ENCODE measurements at regions not wholly inside any gene's neighbourhood (a gene's known extent, or its start where the extent isn't known, plus 50 kb on each side); places are given as distances from the start of the nearest gene placed in this dataset.

- no peak for TF ChIP-seq HMG20A (CRISPR knock-in tag; conservative IDR thresholded peaks at IDR 0.05)
- no peak for TF ChIP-seq CEBPB (tag; IDR thresholded peaks at IDR 0.05)
- TF ChIP-seq E2F8 (IDR thresholded peaks at IDR 0.05; ENCODE audit: low read depth, partially characterized antibody): no peak
- no peak for TF ChIP-seq HDGF (IDR thresholded peaks at IDR 0.05)
- TF ChIP-seq MAFK (IDR thresholded peaks at IDR 0.05; ENCODE audit: low read length): no peak
- TF ChIP-seq IFI16 (CRISPR knock-in tag; IDR thresholded peaks at IDR 0.05): no peak
- TF ChIP-seq POLR2AphosphoS5 (IDR thresholded peaks at IDR 0.05; ENCODE audit: control insufficient read depth, insufficient read depth, low read depth, low read length): no peak
- TF ChIP-seq MTA1 (IDR thresholded peaks at IDR 0.05; ENCODE audit: borderline replicate concordance): no peak
- no peak for TF ChIP-seq JUN (IDR thresholded peaks at IDR 0.05; ENCODE audit: borderline replicate concordance, low read depth, low read length)
- no peak for TF ChIP-seq JUN (CRISPR knock-in tag; IDR thresholded peaks at IDR 0.05; ENCODE audit: borderline replicate concordance)
- TF ChIP-seq NR3C1 (CRISPR knock-in tag; IDR thresholded peaks at IDR 0.05): no peak
- no peak for TF ChIP-seq FOXM1 (IDR thresholded peaks at IDR 0.05; ENCODE audit: low read depth)
- no peak for TF ChIP-seq FOXM1 (CRISPR knock-in tag; IDR thresholded peaks at IDR 0.05; ENCODE audit: low read depth)
- TF ChIP-seq HDAC1 (IDR thresholded peaks at IDR 0.05): no peak
- TF ChIP-seq, protein P1, sequence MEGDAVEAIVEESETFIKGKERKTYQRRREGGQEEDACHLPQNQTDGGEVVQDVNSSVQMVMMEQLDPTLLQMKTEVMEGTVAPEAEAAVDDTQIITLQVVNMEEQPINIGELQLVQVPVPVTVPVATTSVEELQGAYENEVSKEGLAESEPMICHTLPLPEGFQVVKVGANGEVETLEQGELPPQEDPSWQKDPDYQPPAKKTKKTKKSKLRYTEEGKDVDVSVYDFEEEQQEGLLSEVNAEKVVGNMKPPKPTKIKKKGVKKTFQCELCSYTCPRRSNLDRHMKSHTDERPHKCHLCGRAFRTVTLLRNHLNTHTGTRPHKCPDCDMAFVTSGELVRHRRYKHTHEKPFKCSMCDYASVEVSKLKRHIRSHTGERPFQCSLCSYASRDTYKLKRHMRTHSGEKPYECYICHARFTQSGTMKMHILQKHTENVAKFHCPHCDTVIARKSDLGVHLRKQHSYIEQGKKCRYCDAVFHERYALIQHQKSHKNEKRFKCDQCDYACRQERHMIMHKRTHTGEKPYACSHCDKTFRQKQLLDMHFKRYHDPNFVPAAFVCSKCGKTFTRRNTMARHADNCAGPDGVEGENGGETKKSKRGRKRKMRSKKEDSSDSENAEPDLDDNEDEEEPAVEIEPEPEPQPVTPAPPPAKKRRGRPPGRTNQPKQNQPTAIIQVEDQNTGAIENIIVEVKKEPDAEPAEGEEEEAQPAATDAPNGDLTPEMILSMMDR (IDR thresholded peaks at IDR 0.05 in 2 of 3, conservative IDR thresholded peaks at IDR 0.05 in 1 of 3; ENCODE audit: insufficient read depth in 2 of 3, low read depth in 1 of 3, low read length in 3 of 3): no peak
Observed at GRCh38 chr1:91161166-91161565, 139.3 kb upstream of the ZNF644 start.

Measured in K562 (cell line).